GM12874 (cell line): ENCODE measurements at regions not wholly inside any gene's neighbourhood (a gene's known extent, or its start where the extent isn't known, plus 50 kb on each side); places are given as distances from the start of the nearest gene placed in this dataset.

Source experiments
- TF ChIP-seq, protein P1 (sequence below): IDR thresholded peaks from 2 replicates; pipeline ENCODE4 v1.5.1; 2011; ENCODE audit warnings: low read depth, mild to moderate bottlenecking, control low read depth, low read length, moderate library complexity; ENCODE audit not compliant: insufficient read depth

GRCh38 chr6:91023529-91023928 is 436.7 kb upstream of the MAP3K7 start:
- TF ChIP-seq, protein P1, sequence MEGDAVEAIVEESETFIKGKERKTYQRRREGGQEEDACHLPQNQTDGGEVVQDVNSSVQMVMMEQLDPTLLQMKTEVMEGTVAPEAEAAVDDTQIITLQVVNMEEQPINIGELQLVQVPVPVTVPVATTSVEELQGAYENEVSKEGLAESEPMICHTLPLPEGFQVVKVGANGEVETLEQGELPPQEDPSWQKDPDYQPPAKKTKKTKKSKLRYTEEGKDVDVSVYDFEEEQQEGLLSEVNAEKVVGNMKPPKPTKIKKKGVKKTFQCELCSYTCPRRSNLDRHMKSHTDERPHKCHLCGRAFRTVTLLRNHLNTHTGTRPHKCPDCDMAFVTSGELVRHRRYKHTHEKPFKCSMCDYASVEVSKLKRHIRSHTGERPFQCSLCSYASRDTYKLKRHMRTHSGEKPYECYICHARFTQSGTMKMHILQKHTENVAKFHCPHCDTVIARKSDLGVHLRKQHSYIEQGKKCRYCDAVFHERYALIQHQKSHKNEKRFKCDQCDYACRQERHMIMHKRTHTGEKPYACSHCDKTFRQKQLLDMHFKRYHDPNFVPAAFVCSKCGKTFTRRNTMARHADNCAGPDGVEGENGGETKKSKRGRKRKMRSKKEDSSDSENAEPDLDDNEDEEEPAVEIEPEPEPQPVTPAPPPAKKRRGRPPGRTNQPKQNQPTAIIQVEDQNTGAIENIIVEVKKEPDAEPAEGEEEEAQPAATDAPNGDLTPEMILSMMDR = no peak

DNA sequence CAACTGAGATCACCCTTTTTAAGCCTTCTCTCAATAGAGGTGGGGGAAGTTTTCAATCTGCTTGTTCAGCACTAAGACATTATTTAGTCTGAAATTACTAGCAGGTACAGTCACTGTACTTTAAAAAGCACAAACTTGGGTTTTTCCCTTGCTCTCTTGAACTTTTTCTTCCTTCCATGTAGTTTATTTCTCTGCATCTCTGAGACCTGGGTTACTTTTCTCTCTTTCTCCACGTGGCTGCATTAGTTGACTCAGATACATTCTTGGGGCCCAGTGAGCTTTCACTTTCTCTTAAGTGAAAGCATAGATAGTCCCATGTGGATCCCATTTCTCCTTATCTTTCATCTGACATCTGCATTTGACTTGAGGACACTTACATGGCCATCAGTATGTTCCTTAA is 433.9 kb upstream of the MAP3K7 start:
- TF ChIP-seq, protein P1 = no peak

- TF ChIP-seq, protein P1 = no peak
Observed at GRCh38 chr6:91018586-91018985, 431.7 kb upstream of the MAP3K7 start.

DNA sequence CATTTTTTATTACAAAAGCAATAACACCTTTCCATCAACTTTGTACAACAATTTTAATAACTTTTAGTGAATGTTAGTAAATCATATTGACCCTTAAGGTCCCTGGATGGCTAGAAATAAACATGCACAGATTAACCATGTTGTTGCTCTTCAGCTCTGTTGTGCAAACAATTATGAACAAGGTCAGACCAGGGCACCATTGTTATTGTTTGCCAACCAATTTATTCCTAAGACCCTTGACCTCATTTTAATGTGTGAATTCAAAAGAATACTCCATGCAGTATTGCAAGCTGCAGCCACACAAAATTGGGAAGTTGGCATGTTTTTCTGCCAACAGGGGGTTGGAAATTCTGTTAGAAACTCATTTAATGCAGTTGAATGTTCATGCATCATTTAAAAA is 426.6 kb upstream of the MAP3K7 start:
- TF ChIP-seq, protein P1 = no peak

GRCh38 chr6:90997076-90997475 is 410.2 kb upstream of the MAP3K7 start:
- TF ChIP-seq, protein P1 = no peak

- TF ChIP-seq, protein P1 = no peak
Observed at GRCh38 chr6:90993770-90994169, 406.9 kb upstream of the MAP3K7 start.

DNA sequence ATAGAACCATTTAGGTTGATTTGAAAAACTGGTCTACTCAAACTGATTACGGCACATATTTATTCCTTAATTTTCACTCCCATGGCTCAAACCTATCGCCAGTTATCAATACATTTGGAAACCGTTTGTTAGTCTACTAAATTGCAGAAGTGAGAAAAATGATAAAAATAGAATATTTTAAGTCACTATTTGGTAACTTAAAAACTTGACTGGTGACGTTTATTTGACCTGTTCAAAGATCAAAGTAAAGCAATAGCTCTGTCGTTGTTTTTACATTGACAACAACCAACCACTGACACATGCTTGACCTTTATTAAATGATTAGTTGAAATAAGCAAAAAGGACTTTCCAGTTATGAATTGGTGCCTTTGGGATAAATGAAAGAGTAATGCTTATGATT is 402.9 kb upstream of the MAP3K7 start:
- TF ChIP-seq, protein P1 = no peak

- TF ChIP-seq, protein P1 = no peak
Observed at GRCh38 chr6:90984066-90984465, 397.2 kb upstream of the MAP3K7 start.
